HuH-7 (cell line): ENCODE measurements at regions not wholly inside any gene's neighbourhood (a gene's known extent, or its start where the extent isn't known, plus 50 kb on each side); places are given as distances from the start of the nearest gene placed in this dataset.

Source experiments
- DNase-seq: peaks from one replicate; pipeline ENCODE4 v3.0.0; 2011; ENCODE audit warnings: low spot score

DNA sequence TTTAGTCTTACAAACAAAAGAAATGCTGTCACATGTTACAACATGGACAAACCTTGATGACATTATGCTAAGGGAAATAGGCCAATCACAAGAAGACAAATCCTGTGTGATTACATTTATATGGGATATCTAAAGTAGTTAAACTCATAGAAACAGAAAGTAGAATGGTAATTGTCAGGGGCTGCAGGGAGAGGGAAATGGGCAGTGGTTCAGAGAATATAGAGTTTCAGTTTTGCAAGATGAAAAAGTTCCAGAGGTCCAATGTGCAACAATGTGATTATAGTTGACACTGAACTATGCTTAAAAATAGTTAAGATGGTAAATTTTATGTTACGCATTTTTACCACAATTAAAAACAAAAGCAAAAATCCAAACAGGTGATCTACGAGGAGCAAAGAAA, 265.5 kb downstream of the NDUFS4 start:
- DNase-seq, result no peak

DNA sequence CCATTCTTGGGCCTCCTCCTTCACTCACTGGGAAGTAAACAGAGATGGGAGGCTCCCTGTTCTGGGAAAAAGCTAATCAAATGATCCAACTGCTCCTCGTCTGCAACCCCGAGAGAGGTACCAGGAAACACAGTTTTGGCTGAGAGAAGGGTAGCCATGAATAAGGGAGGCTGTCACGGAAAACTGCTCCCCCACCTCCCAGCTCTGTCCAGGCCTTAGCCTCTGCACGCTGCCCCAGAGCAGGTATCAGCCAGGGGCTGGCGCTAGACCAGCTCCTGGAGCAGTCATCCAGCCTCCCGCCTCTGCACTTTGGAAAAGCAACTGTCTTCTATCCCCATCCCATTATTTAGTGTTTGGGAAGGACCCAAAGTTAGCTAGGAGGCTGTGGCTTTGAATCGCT, 266.1 kb downstream of the NDUFS4 start:
- DNase-seq, result no peak

DNA sequence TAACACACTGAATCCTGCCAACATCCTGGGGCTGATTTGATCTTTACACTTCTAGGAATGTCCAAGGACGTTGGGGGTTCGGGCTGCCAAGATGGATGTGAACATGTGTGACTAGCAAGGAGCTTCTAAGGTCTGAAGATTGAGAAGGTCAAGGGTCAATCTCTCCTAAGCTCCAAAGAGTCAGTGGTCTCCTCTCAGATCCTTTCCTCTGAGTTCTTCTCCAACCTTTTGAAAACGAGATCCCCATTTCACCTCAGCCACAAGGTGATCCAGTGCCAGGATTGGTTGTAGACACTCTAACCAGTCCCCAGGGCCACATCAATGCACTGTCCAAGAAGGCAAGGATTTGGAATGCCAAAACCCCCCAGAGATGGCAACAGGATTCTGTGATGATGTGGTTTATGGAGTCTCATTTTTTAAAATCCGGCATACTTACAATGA, 266.8 kb downstream of the NDUFS4 start:
- no peak for DNase-seq

DNA sequence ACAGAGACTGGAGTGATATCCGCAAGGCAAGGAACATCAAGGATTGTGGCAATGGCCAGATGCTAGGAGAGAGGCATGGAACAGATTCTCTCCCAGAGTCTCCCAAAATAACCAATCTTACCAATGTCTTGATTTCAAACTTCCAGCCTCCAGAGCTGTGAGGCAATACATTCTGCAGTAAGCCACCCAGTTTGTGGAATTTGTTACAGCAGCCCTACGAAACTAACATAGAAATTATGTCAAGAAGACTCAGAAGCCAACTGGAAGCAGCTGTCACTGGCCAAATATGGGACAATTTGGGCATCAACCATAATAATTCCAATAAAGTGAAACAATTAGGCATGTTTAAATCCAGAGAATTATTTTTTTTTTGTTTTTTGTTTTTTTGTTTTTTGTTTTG, 271.1 kb downstream of the NDUFS4 start:
- DNase-seq, result no peak
